HG03045 (cell line): ENCODE measurements at regions not wholly inside any gene's neighbourhood (a gene's known extent, or its start where the extent isn't known, plus 50 kb on each side); places are given as distances from the start of the nearest gene placed in this dataset.
"Not testable (repeated sequence)": the region's sequence is repeated elsewhere in the genome, so short reads cannot be mapped to it uniquely, and the experiment has no call there.

Source experiments
- ATAC-seq: cut with Tn5 transposase; IDR thresholded peaks from one replicate; pipeline ENCODE4 v1.9.1; 2021; ENCODE audit warnings: mild to moderate bottlenecking, moderate library complexity; ENCODE audit not compliant: unreplicated experiment

DNA sequence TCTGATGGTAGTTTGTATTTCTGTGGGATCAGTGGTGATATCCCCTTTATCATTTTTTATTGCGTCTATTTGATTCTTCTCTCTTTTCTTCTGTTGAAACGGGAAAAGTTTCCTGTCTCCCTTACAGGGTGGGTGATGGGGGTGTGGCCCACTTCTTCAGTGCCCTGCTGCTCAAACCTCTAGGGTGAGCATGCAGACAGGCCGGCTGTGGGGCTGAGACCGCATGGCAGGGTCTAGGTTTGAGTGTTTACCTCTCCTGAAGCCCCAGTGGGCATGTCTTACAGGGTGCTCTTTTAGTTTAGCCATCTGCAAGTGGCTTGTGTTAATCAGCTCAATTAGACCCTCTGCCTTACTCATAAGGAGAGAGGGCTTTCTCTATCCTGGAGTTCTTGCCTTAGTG is 450.0 kb upstream of the EPHA3 start:
- ATAC-seq = no peak

- no peak for ATAC-seq
These were observed 446.0 kb upstream of the EPHA3 start for GRCh38 chr3:88661433-88661824.

DNA sequence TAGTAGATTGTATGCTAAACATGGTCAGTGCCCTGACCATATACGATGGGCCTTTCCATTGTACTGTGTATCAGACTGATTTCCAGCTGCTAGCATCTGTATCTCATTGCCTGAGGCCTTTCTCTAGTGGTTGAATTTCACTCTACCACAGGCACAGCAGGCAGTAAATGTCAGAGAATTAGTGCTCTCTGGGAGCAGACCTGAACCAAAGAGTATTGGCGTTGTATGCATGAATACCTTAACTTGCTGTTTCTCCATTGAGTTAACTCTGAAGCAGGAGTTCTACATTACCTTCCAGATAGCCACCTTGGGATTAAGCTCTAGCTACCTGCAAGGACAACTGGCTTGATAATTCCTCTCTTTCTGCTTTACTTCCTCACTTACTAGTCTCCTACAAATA is 439.2 kb upstream of the EPHA3 start:
- no peak for ATAC-seq

DNA sequence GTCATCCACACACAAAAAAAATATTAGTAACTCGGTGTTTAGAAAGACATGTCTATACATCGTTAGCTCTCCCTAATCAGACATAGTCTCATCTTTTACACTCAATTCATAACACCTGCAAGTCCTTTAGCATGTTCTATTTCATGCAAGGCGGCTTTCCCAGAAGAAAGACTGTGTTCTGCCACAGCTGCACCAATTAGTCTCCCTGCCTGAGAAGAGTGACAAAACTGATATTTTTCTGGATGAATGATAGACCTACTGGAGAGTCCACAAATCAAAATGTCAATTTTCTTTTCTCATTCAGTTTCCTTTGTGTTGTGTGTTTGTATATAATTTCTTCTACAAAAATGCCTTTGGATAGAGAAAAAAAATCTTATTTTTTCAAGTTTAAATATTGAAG is 435.8 kb upstream of the EPHA3 start:
- no peak for ATAC-seq

DNA sequence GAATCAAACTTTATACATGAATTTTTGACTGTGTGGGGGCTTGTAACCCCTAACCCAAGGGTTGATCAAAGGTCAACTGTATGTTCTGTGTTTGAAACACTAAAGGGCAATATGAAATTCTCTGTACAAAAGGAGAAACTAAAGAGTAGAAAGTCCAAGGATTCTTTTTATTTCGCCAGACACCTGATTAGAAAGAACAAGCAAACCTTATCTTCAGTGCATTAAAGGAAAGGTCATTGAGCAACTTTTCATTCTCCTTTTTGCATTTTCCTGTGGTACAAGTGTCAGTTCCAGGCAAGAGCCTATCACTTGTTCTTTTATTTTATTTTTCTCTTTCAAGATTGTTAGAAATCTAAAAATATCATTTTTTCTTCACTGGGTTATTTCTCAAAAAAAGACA is 430.1 kb upstream of the EPHA3 start:
- ATAC-seq = no peak

- ATAC-seq = no peak
These were observed 428.7 kb upstream of the EPHA3 start for GRCh38 chr3:88678747-88679146.

DNA sequence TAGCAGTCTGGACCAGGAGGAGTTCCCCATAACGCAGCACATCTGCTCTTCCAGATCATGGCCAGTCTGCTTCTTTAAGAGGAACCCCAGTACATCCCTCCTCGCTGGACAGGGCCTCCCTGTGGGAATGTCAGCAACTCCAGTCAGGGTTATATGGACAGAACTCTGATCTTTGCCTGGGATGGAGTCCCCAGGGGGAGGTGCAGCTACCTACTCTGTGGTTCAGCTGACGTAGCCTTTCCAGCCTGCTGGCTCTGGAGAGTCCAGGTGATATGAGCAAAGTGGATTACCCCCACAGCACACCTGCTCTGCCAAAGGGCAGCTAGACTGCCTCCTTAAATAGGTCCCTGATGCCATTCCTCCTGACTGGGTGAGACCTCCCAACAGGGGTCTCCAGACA is 417.1 kb upstream of the EPHA3 start:
- ATAC-seq = no peak

DNA sequence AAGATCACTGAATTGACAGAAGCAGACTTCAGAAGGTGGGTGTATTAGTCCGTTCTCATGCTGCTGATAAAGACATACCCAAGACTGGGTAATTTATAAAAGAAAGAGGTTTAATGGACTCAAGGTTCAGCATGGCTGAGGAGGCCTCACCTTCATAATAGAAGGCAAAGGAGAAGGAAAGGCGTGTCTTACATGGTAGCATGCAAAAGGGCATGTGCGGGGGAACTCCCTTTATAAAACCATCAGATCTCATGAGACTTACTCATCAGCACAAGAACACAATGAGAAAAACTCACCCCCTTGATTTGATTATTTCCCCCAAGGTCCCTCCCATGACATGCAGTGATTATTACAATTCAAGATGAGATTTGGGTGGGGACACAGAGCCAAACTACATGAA is 416.3 kb upstream of the EPHA3 start:
- no peak for ATAC-seq

DNA sequence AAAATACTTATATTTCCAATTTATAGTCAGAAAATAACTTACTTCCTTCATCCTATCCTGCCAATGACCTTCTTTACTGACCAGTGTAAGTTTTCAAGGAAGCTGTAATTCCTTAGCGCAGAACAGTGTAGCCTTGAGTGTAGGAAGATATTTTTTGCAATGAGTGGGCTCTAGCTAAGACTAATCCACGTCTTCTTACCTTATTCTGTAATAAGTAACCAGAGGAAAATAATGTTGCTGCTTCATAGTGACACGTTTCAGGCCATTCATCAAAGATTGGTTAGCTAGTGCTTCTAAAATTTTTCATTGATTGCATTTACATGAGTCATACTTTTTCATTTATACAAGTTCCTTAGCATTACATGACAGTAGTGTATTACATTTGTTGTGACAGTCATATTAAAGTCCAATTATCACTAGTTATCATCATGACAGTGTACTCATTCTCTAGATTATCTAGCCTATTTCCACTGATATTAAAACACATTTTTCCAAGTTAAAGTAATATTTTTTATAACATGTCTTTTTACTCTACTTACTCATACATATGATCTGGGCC is 403.8 kb upstream of the EPHA3 start:
- ATAC-seq = no peak

GRCh38 chr3:88704338-88704737 is 403.1 kb upstream of the EPHA3 start:
- ATAC-seq = no peak

DNA sequence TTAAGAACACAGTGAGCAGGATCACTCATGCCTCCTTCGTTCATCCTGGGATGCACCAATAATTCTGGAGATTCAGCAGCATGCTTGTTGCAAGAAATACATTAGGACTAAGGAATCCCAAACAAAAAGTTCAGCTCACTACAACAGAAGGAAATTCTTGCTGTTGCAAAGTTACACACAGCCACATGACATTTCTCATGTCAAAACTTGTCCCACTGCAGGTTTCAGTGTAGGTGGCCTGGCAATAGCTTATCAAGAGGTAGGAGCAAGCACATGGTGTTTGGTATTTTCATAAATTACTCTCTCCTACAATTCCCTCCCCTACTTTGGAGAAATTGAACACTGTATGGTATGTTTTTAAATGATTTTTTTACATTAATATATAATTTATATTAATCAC is 399.6 kb upstream of the EPHA3 start:
- no peak for ATAC-seq

DNA sequence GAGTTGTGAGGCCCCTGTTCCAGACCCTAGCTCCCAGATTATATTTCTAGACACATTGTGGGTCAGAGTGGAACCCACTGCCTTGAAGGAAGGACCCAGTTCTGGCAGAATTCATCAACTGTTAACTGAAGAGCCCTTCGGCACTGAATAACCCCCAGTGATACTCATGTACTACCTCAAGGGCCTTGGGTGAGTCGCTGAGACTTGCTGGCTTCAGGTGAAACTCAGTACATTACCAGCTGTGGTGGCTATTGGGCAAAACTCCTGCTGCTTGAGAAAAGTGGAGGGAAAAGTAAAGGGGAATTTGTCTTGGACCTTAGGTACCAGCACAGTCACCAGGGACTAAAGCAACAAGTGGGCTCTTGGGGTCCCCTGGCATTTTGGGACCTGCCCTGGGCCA is 394.9 kb upstream of the EPHA3 start:
- ATAC-seq = no peak

- no peak for ATAC-seq
These were observed 394.2 kb upstream of the EPHA3 start for GRCh38 chr3:88713233-88713691.

DNA sequence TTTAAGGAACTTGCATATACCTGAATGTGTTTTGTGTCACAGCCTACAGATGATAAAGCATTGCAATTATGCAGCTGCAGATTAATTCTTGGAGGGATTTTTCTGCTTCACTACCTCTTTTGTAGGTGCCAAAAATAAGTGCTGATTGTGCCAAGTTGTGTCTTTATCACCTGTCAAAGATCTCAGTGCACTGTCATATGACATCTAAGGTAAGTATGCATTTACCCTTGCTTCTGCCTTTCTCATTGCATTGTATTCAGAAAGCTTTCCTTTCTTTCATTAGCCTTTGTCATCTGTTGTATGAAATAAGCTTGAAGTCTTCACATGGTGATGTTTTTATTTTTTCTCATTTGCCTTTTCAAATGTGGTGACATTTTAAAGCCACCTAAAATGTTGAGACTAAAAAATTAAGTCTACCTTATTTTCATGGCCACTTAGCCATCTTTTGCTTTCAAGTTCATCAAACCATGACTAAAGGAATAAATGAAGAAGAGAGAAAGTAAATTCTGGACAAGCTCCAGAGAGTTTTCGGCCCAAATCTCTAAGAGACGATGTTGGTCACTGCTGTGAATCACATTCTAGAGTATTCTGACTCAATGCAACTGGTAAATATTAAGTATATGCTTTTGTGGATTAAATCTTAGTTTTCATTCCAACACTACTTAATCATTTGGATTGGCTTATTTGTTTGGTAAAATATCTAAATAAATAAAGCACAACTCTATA is 381.8 kb upstream of the EPHA3 start:
- no peak for ATAC-seq

GRCh38 chr3:88732186-88732585 is 375.2 kb upstream of the EPHA3 start:
- ATAC-seq = no peak

GRCh38 chr3:88742106-88742505 is 365.3 kb upstream of the EPHA3 start:
- no peak for ATAC-seq

DNA sequence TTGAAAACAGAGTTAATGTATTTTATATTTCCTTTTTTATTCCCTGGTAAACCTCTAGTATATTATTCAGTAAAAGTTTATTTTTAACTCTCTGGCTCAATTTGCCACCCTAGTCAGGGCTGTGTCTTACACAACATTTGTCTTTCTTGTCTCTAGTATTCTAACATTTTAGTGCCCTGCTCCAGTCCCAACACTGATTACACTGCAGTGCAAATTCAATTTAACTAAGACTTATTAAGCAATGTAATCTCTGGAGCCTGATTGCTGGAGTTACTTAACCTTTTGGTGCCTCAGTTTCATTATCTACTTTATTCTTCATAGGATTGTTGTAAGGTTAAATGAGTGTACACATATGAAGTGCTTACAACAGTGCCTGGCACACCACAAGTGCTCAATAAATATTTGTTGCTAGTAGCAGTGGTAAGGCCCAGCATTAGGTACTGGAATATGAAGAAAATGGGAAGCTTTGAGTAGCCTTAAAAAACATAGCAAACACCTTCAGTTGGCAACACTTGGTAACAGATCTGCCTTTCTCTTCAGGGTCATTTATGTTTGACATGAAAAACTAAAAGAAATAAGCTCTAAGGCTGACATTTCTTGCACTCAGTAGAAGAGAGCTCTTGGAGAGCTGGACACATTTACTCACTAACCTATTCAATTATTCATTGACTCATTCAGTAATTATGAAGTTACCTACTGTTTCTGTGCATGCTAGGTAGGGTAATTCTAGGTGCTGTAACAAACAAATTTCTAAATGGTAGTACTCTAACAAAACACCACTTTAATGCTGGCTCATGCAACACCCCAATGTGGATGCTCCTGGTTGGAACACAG is 364.5 kb upstream of the EPHA3 start:
- no peak for ATAC-seq

- ATAC-seq = no peak
These were observed 362.5 kb upstream of the EPHA3 start for GRCh38 chr3:88744896-88745295.

DNA sequence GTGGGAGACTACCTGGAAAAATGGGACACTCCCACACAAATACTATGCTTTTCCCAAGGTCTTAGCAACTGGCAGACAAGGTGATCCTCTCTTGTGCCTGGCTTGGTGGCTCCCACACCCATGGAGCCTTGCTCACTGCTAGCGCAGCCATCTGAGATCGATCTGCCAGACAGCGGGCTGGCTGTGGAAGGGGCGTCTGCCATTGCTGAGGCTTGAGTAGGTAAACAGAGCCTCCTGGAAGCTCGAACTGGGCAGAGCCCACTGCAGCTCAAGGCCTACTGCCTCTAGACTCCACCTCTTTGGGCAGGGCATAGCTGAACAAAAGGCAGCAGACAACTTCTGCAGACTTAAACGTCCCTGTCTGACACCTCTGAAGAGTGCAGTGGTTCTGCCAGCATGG is 360.3 kb upstream of the EPHA3 start:
- not testable (repeated sequence) for ATAC-seq

- no peak for ATAC-seq
These were observed 348.7 kb upstream of the EPHA3 start for GRCh38 chr3:88758676-88759075.

DNA sequence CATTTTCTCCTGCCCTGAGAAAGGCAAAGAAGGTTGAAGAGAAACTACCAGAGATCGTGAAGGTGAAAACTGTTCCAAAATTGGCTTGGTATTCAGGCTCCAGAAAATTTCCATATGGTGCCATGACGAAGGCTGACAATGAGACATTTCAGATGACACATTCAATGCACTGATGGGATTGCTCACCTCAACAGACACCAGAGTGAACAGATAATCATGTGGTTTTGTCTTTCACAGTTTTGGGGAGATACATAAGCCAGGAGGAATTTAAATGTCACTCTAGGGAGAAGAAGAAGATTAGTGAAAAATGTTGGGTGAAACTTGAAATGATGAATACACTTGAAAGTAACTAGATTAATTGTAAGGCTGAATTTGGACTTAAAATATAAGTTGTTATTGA is 339.7 kb upstream of the EPHA3 start:
- no peak for ATAC-seq

DNA sequence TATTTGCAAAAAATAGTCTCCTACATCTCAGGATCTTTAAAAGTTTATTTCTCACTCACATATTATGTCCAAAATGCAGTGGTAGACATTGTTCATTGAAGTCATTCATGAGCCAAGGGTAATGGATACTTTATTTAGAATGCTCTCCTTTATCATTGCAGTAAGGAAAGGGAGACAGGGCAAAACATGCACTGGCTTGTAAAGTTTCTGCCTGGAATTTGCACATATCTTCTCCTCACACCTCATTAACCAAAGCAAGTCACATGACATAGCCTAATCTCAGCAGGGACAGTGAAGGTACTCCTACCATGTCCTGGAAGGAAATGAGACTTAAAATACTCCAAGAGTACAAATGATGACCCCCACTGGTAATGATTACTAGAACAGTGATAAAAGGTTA is 333.7 kb upstream of the EPHA3 start:
- ATAC-seq = no peak
